ENCODE measurements at regions not wholly inside any gene's neighbourhood (a gene's known extent, or its start where the extent isn't known, plus 50 kb on each side); places are given as distances from the start of the nearest gene placed in this dataset.

DNA sequence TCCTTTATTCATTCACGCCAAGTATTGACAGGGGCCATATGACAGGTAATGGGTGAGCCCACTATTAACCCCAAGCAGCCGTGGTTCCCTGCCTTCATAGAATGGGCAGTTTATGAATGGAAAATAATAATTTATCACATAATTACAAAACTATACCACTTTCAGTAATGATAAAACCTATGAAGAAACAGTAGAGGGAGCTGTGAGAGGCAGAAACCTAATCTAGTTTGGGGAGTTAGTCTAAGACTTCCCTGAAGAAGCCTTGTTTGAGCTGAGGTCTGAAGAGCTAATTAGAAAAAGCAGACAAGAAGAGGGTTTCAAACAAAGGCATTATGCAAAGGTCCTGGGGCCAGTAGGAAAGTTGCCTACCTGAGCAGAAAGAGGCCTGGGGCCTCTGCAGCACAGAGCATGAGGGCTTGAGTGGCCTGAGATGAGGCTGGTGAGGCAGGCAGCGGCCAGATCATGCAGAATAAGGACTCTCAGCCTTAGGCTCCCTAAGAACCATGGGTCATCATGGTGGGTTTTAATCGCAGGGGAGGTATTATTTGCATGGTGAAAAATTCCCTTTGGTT lies 142.8 kb downstream of the ATG4C start:
- in situ Hi-C loops (cut with MboI): no loop called here
- Histone ChIP-seq H3K9me3 (replicated peaks; ENCODE audit: control insufficient read depth, insufficient read depth, low read length) (no peaks in the 10 kb centered on the region), H3K4me1 (ENCODE audit: control insufficient read depth, insufficient read depth, low read length) (no peaks in the 10 kb centered on the region), H4K20me1 (ENCODE audit: control insufficient read depth, insufficient read depth) (no peaks in the 10 kb centered on the region), H3K4me3 (no peak overlapping the region), H3K9ac (ENCODE audit: control insufficient read depth, insufficient read depth, low read length) (no peak overlapping the region), H3K4me2 (ENCODE audit: control insufficient read depth, insufficient read depth) (no peak overlapping the region), H3K79me2 (ENCODE audit: control insufficient read depth, insufficient read depth, low read length) (no peaks in the 10 kb centered on the region), H2AFZ (ENCODE audit: control insufficient read depth, low read depth, low read length) (no peak overlapping the region), H3K27me3 (replicated peaks in 1 of 2; ENCODE audit: control insufficient read depth in 2 of 2, insufficient read depth in 2 of 2, low read length in 1 of 2) (no peaks in the 10 kb centered on the region; a peak in 1 of 4 replicates), H3K27ac (ENCODE audit: control insufficient read depth, insufficient read depth) (no peak overlapping the region), H3K36me3 (ENCODE audit: control insufficient read depth in 2 of 2, insufficient read depth in 2 of 2, low read length in 1 of 2) (no peaks in the 10 kb centered on the region)
- intact Hi-C loops (cut with micrococcal nuclease; ENCODE audit: unreplicated experiment): no loop called here
- WGBS (ENCODE audit: insufficient coverage, insufficient replicate concordance, low lambda C conversion rate, missing lambda C conversion rate): 41% methylated on average over 4 of the region's 4 CpGs
- ChIA-PET CTCF (no interaction called here), RAD21 (ENCODE audit: unreplicated experiment) (no interaction called here), POLR2A (no interaction called here), SMC1A (ENCODE audit: uncharacterized antibody, unreplicated experiment) (no interaction called here)
- ATAC-seq: no peak
- no peak for TF ChIP-seq EP300 (IDR thresholded peaks at IDR 0.05; ENCODE audit: borderline replicate concordance in 1 of 2, control insufficient read depth in 1 of 2, low read depth in 2 of 2, low read length in 2 of 2)
- TF ChIP-seq, protein P1, sequence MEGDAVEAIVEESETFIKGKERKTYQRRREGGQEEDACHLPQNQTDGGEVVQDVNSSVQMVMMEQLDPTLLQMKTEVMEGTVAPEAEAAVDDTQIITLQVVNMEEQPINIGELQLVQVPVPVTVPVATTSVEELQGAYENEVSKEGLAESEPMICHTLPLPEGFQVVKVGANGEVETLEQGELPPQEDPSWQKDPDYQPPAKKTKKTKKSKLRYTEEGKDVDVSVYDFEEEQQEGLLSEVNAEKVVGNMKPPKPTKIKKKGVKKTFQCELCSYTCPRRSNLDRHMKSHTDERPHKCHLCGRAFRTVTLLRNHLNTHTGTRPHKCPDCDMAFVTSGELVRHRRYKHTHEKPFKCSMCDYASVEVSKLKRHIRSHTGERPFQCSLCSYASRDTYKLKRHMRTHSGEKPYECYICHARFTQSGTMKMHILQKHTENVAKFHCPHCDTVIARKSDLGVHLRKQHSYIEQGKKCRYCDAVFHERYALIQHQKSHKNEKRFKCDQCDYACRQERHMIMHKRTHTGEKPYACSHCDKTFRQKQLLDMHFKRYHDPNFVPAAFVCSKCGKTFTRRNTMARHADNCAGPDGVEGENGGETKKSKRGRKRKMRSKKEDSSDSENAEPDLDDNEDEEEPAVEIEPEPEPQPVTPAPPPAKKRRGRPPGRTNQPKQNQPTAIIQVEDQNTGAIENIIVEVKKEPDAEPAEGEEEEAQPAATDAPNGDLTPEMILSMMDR (IDR thresholded peaks at IDR 0.05 in 2 of 3, conservative IDR thresholded peaks at IDR 0.05 in 1 of 3; ENCODE audit: control insufficient read depth in 2 of 3, extremely low read depth in 1 of 3, insufficient read depth in 1 of 3, low read depth in 3 of 3, low read length in 3 of 3): 0 out of 6 replicates have a peak, but pooled peaks of 1 of the 3 experiments have one; percentile 11
- TF ChIP-seq RAD21 (IDR thresholded peaks at IDR 0.05; ENCODE audit: insufficient read depth, low read depth, low read length): 0 out of 2 replicates have a peak, but pooled peaks have one; percentile 1
- BruUV-seq (replicated peaks): no TSS peak
- no peak for DNase-seq (ENCODE audit: low read depth, low spot score)
- FAIRE-seq: no peak

DNA sequence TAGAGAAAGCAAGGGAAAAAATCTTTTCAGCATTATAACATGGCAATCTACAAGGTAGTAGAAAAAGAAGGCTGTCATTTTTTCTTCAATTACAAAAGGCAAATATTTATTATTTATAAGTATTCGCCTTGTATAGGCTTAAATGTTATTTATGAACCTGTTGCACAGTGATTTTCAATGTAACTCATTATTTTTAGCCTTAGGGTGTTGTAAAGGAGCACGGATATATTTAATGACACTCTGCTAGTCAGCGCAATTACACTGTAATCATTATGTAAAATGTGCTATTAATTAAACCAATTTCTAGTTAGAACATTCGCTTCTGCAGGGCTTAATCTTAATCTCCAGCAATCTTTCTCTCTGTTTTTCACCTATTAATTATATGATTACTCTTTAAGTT lies 145.0 kb downstream of the ATG4C start:
- H2AFZ ChIP-seq (ENCODE audit: control insufficient read depth, low read depth, low read length): no peak overlapping the region
- no peaks in the 10 kb centered on the region; a peak in 1 of 4 replicates for H3K27me3 ChIP-seq (replicated peaks in 1 of 2; ENCODE audit: control insufficient read depth in 2 of 2, insufficient read depth in 2 of 2, low read length in 1 of 2)
- ChIA-PET SMC1A (ENCODE audit: uncharacterized antibody, unreplicated experiment) (no interaction called here), CTCF (no interaction called here), RAD21 (ENCODE audit: unreplicated experiment) (no interaction called here), POLR2A (no interaction called here)
- intact Hi-C loops (cut with micrococcal nuclease; ENCODE audit: unreplicated experiment): no loop called here
- no TSS peak for BruUV-seq (replicated peaks)
- H3K36me3 ChIP-seq (ENCODE audit: control insufficient read depth in 2 of 2, insufficient read depth in 2 of 2, low read length in 1 of 2): no peaks in the 10 kb centered on the region
- in situ Hi-C loops (cut with MboI): no loop called here
- TF ChIP-seq SPI1 (IDR thresholded peaks at IDR 0.05; ENCODE audit: borderline replicate concordance, insufficient read depth, low read depth, low read length): no peak
- H3K4me2 ChIP-seq (ENCODE audit: control insufficient read depth, insufficient read depth): no peak overlapping the region
- H3K4me1 ChIP-seq (ENCODE audit: control insufficient read depth, insufficient read depth, low read length): no peaks in the 10 kb centered on the region
- no peak overlapping the region for H3K27ac ChIP-seq (ENCODE audit: control insufficient read depth, insufficient read depth)
- no peak for DNase-seq (ENCODE audit: low read depth, low spot score)
- no peaks in the 10 kb centered on the region for H3K79me2 ChIP-seq (ENCODE audit: control insufficient read depth, insufficient read depth, low read length)
- no peaks in the 10 kb centered on the region for H4K20me1 ChIP-seq (ENCODE audit: control insufficient read depth, insufficient read depth)
- H3K9ac ChIP-seq (ENCODE audit: control insufficient read depth, insufficient read depth, low read length): no peak overlapping the region
- H3K4me3 ChIP-seq: no peak overlapping the region
- H3K9me3 ChIP-seq (replicated peaks; ENCODE audit: control insufficient read depth, insufficient read depth, low read length): no peaks in the 10 kb centered on the region
- FAIRE-seq: no peak
- 25% methylated on average over 4 of the region's 4 CpGs for WGBS (ENCODE audit: insufficient coverage, insufficient replicate concordance, low lambda C conversion rate, missing lambda C conversion rate)
- ATAC-seq: no peak
